Astrocyte of the spinal cord (primary cell): ENCODE measurements at regions not wholly inside any gene's neighbourhood (a gene's known extent, or its start where the extent isn't known, plus 50 kb on each side); places are given as distances from the start of the nearest gene placed in this dataset.
A peak's percentile ranks its signal among the peaks of the same experiment; 100 is the strongest.

Experiments
- DNase-seq: peaks from one replicate; pipeline ENCODE4 v3.0.0; 2011; ENCODE audit warnings: low read depth, low spot score
- H3K4me3 ChIP-seq: 2 replicates; pipeline ENCODE4 v1.5.1; 2011; ENCODE audit warnings: low read depth, mild to moderate bottlenecking, low read length, moderate library complexity
- CTCF ChIP-seq: IDR thresholded peaks from 2 replicates; pipeline ENCODE4 v1.5.1; 2012; ENCODE audit warnings: low read depth, mild to moderate bottlenecking, low read length, inconsistent platforms
- in situ Hi-C: cut with HindIII; loops from 2 replicates; pipeline ENCODE4 v1.10.0; 2017; ENCODE audit warnings: low sequenced_read_pairs

- H3K4me3 ChIP-seq: no peak overlapping the region
- TF ChIP-seq CTCF: no peak
- in situ Hi-C loops: no loop called here
- no peak for DNase-seq
These were observed 83.2 kb upstream of the DNAH14 start for GRCh38 chr1:224846119-224846907.

- in situ Hi-C loops: loop anchor here (25.0 kb wide), 1 partner anchor 338 kb away; no protein-coding TSS in a partner anchor
- no peak for TF ChIP-seq CTCF
- H3K4me3 ChIP-seq: no peak overlapping the region
- no peak for DNase-seq
These were observed 79.0 kb upstream of the DNAH14 start for GRCh38 chr1:224850446-224850845.

GRCh38 chr1:224851210-224851847, 78.1 kb upstream of the DNAH14 start:
- no peak overlapping the region for H3K4me3 ChIP-seq
- in situ Hi-C loops: loop anchor here (25.0 kb wide), 1 partner anchor 339 kb away; no protein-coding TSS in a partner anchor
- TF ChIP-seq CTCF: peak; percentile 85
- DNase-seq: peak; percentile 34

- H3K4me3 ChIP-seq: no peak overlapping the region
- no peak for TF ChIP-seq CTCF
- no peak for DNase-seq
- in situ Hi-C loops: loop anchor here (25.0 kb wide), 1 partner anchor 340 kb away; no protein-coding TSS in a partner anchor
These were observed 77.6 kb upstream of the DNAH14 start for GRCh38 chr1:224851848-224852261.

GRCh38 chr1:224852901-224853568, 76.4 kb upstream of the DNAH14 start:
- peak; percentile 69 for DNase-seq
- in situ Hi-C loops: loop anchor here (25.0 kb wide), 1 partner anchor 341 kb away; no protein-coding TSS in a partner anchor
- H3K4me3 ChIP-seq: no peak overlapping the region
- peak; percentile 74 for TF ChIP-seq CTCF

- DNase-seq: no peak
- in situ Hi-C loops: loop anchor here (25.0 kb wide), 1 partner anchor 345 kb away; no protein-coding TSS in a partner anchor
- no peak for TF ChIP-seq CTCF
- no peak overlapping the region for H3K4me3 ChIP-seq
These were observed 72.5 kb upstream of the DNAH14 start for GRCh38 chr1:224856973-224857372.
